Stimulated activated memory B cell treated with anti-CD40 and anti-IgM and Interleukin-4, amounts not matched to agents 10 μg/mL and 1 μg/mL and 100 μg/mL, for 72 hours (primary cell): ENCODE measurements at regions not wholly inside any gene's neighbourhood (a gene's known extent, or its start where the extent isn't known, plus 50 kb on each side); places are given as distances from the start of the nearest gene placed in this dataset.
A peak's percentile ranks its signal among the peaks of the same experiment; 100 is the strongest.

Source experiments
- ATAC-seq: fragments of 150-1000 bp; cut with Tn5 transposase; 2 replicates; pipeline ENCODE4 v1.10.0; 2021
- H3K27ac Mint-ChIP-seq: one replicate; pipeline ENCODE4 v1.8.0; 2022; ENCODE audit warnings: mild to moderate bottlenecking, mixed read lengths
- H3K27me3 Mint-ChIP-seq: one replicate; pipeline ENCODE4 v1.8.0; 2022; ENCODE audit warnings: mixed read lengths
- H3K36me3 Mint-ChIP-seq: one replicate; pipeline ENCODE4 v1.8.0; 2022; ENCODE audit warnings: mixed read lengths
- H3K4me1 Mint-ChIP-seq: one replicate; pipeline ENCODE4 v1.8.0; 2022; ENCODE audit warnings: mixed read lengths
- H3K4me3 Mint-ChIP-seq: one replicate; pipeline ENCODE4 v1.8.0; 2022; ENCODE audit warnings: mild to moderate bottlenecking, moderate library complexity, mixed read lengths
- H3K9me3 Mint-ChIP-seq: one replicate; pipeline ENCODE4 v1.8.0; 2022; ENCODE audit warnings: mixed read lengths

DNA sequence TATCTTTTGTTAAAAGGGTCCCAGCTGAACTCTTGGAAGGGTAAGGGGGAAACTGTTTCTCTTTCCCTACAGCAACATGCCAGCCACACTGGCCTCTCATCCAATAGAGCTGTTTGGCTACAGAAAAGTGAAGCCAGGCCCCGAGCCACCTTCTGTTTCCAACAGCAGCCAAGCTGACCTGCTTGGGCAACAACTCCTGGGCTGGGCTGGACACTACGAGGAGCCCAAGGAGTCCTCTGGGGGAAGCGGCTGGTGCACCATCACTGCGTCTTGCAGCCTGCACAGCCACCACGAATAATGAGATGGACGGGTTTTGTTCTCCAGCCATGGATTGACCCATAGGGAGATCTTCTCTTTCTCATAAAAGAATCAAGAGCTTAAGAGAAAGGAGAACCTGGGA lies 624.9 kb downstream of the NPHP4 start:
- no peaks in the 10 kb centered on the region for H3K36me3 Mint-ChIP-seq
- H3K9me3 Mint-ChIP-seq, result no peaks in the 10 kb centered on the region
- H3K27me3 Mint-ChIP-seq, result peaks cover 9% of the 10 kb centered on the region
- no peak overlapping the region for H3K4me3 Mint-ChIP-seq
- no peak for ATAC-seq
- H3K4me1 Mint-ChIP-seq, result no peaks in the 10 kb centered on the region
- H3K27ac Mint-ChIP-seq, result no peak overlapping the region

DNA sequence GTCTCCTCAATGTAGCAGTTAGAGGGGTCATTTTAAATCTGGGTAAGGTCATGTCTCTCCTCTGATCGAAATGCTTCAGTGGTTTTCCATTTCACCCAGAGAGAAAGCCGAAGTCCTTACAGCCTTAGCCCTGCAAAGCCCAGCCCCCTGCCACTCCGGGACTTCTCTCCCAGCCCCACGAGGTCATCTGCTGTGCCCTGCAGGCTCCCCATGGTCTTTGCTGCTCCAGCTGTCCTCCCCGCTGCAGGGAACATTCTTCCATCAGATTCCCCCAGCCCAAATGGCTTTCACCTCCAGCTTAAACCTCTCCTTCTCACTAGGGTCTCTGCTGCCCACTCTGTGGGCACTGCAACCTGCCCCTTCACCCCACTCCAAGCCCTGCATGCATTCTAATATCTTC lies 626.5 kb downstream of the NPHP4 start:
- Mint-ChIP-seq H3K36me3 (no peaks in the 10 kb centered on the region), H3K27ac (no peak overlapping the region), H3K4me3 (no peak overlapping the region), H3K9me3 (no peaks in the 10 kb centered on the region), H3K4me1 (no peaks in the 10 kb centered on the region), H3K27me3 (peaks cover 9% of the 10 kb centered on the region)
- ATAC-seq, result no peak

DNA sequence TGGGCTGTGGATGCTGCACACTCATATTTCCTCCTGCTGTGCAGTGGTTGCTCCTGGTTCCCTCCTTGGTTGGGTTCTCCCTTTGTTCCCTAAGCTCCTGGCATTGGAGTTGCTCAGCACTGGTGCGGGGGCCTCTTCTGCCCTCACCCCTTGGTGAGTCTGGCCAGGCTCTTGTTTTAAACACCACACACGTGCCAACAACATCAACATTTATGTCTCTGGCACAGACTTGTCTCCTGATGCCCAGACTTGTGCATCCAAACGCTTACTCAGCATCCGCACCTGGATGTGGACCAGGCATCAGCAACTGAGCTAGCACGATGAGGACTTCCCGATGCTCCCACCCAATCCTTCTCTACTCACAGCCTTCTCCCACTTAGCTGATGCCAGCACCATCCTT lies 627.6 kb downstream of the NPHP4 start:
- Mint-ChIP-seq H3K4me1 (no peaks in the 10 kb centered on the region), H3K27me3 (peaks cover 9% of the 10 kb centered on the region), H3K4me3 (no peak overlapping the region), H3K36me3 (no peaks in the 10 kb centered on the region), H3K27ac (no peak overlapping the region), H3K9me3 (no peaks in the 10 kb centered on the region)
- ATAC-seq, result no peak

DNA sequence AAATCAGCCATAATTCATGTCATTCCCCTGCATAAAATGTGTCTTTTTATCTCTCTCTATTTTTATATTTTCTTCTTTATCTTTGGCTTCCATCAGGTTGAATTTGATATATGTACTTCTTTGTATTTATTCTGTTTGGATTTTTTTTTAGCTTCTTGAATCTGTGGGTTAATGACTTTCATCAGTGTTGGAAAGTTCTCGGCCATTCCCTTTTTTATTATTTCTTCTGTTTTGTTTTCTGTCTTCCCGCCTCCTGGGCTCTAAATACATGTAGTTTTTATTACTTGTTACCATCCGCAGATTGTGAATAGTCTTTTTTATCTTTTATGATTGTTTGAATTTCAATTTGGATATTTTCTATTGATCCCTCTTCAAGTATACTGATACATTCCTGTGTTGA lies 637.5 kb downstream of the NPHP4 start:
- H3K4me1 Mint-ChIP-seq, result no peaks in the 10 kb centered on the region
- no peaks in the 10 kb centered on the region for H3K36me3 Mint-ChIP-seq
- no peak overlapping the region for H3K27ac Mint-ChIP-seq
- H3K27me3 Mint-ChIP-seq, result peaks cover 8% of the 10 kb centered on the region
- no peak for ATAC-seq
- H3K9me3 Mint-ChIP-seq, result peaks cover 6% of the 10 kb centered on the region
- no peak overlapping the region for H3K4me3 Mint-ChIP-seq

DNA sequence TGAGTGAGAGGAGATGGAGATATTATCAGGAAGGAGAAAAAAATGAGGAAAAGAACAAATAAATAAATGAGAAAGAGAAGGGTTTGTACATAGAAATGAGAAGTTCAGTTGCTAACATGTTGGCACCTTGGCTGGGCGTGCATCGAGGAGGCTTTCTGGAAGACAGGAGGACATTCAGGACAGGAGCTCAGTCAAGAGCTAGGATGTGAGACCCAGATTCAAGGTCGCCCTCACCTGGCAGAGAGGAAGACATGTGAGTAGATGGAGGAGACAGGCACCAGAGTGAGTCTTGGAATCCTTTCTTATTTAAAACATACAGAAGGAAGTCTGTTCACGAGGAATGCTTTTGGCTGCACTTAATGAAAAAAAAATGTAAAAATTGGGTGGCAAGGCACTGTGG lies 640.9 kb downstream of the NPHP4 start:
- H3K4me1 Mint-ChIP-seq, result no peaks in the 10 kb centered on the region
- no peak for ATAC-seq
- H3K4me3 Mint-ChIP-seq, result no peak overlapping the region
- H3K36me3 Mint-ChIP-seq, result no peaks in the 10 kb centered on the region
- H3K27ac Mint-ChIP-seq, result no peak overlapping the region
- peaks cover 10% of the 10 kb centered on the region for H3K9me3 Mint-ChIP-seq
- H3K27me3 Mint-ChIP-seq, result peaks cover 8% of the 10 kb centered on the region

DNA sequence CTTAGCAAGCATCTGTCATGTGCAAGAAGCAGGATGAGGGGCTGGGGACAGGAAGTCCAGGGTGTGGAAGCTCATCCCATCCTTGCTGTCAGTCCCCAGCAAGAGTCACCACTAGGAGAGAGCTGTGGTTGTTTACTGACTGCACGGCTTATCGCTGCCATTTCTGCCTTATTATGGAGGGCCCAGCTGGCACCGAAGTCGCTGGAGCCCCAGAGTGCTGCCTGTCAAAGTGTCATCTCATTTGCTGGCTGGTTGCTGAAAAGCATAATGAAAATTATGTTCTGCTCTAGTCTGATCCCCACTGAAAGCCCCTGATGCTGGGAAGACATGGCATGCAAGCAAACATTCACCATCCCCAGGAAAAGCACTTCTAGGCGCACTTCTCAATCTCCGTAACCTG lies 642.7 kb downstream of the NPHP4 start:
- H3K4me3 Mint-ChIP-seq, result no peak overlapping the region
- no peaks in the 10 kb centered on the region for H3K36me3 Mint-ChIP-seq
- no peak overlapping the region for H3K27ac Mint-ChIP-seq
- ATAC-seq, result no peak
- no peaks in the 10 kb centered on the region for H3K4me1 Mint-ChIP-seq
- peaks cover 1% of the 10 kb centered on the region for H3K27me3 Mint-ChIP-seq
- H3K9me3 Mint-ChIP-seq, result peaks cover 4% of the 10 kb centered on the region

DNA sequence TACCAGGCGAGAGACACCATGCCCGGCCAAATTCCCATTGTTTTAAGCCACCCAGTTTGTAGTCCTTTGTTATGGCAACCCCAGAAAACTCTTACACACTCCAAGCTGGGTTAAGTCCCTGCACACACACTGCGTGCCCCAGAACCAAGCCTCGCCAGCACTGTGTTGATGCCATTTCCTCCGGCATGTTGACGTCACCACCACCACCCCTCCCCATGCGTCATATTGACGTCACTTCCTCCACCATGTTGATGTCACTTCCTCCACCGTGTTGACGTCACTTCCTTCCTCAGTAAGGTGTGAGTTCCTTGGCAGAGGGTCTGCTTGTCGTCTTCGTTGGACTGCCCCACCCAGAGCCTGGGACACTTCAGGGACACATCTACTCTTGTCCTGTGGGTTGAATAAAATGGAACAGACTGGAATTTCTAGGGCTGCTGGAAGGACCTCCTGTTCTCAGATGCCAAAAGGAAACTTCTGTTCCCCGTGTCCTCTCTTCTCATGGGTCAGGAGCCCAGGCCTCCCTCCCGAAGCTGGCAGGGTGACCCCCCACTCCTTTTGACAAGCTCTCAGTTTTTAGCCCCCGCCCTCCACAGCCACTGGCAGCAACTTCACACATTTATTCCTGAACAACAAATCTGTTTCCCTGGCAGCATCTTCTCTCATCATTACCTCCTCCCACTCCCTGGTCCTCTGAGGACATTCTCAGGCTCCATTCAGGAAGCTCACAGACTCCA lies 643.3 kb downstream of the NPHP4 start:
- Mint-ChIP-seq H3K27me3 (no peaks in the 10 kb centered on the region), H3K4me1 (no peaks in the 10 kb centered on the region), H3K36me3 (no peaks in the 10 kb centered on the region), H3K27ac (no peak overlapping the region), H3K9me3 (peaks cover 4% of the 10 kb centered on the region), H3K4me3 (no peak overlapping the region)
- no peak for ATAC-seq

DNA sequence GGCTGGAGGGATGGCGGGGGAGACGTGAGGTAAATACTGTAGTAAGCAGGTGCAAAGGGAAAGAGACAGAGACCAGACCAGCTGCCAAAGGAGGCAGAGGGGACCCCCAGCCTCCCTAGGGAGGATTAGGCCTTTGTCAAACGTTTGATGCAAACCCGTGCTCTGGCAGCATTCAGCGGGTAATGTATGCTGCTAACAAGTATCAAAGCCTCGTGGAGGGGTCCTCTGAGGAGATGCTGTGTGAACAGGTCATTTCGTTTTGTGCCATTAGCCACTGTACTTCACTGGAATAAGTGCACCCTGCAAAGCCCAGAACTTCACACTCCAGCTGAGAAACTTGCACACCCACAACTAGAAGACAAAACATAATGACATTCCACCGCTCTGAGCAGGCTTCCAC lies 644.5 kb downstream of the NPHP4 start:
- H3K27ac Mint-ChIP-seq, result no peak overlapping the region
- peaks cover 4% of the 10 kb centered on the region for H3K9me3 Mint-ChIP-seq
- H3K4me3 Mint-ChIP-seq, result no peak overlapping the region
- no peaks in the 10 kb centered on the region for H3K36me3 Mint-ChIP-seq
- no peaks in the 10 kb centered on the region for H3K27me3 Mint-ChIP-seq
- H3K4me1 Mint-ChIP-seq, result no peaks in the 10 kb centered on the region
- no peak for ATAC-seq

DNA sequence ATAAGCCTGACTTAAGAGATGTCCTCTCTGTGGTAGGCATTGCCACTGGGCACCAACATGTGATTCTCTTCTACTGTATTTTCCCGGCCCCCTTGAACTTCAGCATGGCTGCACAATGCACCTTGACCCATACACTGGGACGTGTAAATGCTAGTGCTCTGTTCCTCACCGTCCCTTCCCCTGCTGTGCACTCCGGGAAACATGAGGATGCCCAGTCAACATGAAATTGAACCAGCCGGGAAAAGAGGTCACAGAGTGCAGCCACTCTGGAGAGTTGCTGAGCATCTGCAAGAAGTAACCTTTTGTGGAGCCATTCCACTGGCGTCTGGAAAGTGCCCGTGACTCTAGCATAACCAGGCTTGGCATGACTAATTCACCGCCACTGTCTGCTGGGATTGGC lies 646.7 kb downstream of the NPHP4 start:
- H3K27ac Mint-ChIP-seq, result no peak overlapping the region
- no peak overlapping the region for H3K4me3 Mint-ChIP-seq
- H3K4me1 Mint-ChIP-seq, result no peaks in the 10 kb centered on the region
- no peak for ATAC-seq
- H3K27me3 Mint-ChIP-seq, result peaks cover 14% of the 10 kb centered on the region
- no peaks in the 10 kb centered on the region for H3K36me3 Mint-ChIP-seq
- H3K9me3 Mint-ChIP-seq, result peaks cover 4% of the 10 kb centered on the region

DNA sequence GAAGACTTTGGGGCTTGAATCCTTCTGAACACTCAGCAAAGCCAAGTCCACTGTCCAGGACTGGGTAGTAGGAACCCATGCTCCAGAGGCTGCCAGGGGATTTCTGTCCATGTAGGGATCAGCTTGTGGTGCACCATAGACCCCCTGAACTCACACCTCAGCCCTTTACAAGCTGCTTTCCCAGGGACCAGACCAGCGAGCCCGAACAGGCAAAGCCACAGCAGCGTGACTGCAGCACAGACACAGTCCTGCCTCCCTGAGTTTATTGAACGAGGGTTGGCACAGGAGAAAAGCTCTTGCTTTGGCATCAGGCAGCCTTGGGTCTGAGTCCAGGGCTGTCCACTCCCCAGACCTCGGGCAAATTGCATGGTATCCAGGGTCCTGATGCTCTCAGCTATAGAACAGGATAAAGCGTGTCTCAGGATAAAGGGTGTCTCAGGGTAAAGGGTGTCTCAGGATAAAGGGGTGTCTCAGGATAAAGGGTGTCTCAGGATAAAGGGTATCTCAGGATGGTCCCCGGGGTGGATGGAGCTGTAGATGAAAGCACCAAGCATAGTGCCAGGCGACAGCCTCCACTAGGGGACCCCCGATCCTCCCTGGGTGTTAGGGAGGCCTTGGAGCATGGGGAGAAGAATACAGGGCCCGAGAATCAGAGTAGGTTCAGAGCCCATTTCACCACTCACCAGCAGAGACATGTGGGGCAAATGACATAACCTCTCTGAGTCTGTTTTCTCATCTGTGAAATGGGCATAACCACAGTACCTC lies 648.8 kb downstream of the NPHP4 start:
- no peak overlapping the region for H3K27ac Mint-ChIP-seq
- H3K27me3 Mint-ChIP-seq, result peaks cover 14% of the 10 kb centered on the region
- H3K4me1 Mint-ChIP-seq, result no peaks in the 10 kb centered on the region
- H3K36me3 Mint-ChIP-seq, result no peaks in the 10 kb centered on the region
- peaks cover 4% of the 10 kb centered on the region for H3K9me3 Mint-ChIP-seq
- peak; percentile 24 for ATAC-seq
- H3K4me3 Mint-ChIP-seq, result no peak overlapping the region

DNA sequence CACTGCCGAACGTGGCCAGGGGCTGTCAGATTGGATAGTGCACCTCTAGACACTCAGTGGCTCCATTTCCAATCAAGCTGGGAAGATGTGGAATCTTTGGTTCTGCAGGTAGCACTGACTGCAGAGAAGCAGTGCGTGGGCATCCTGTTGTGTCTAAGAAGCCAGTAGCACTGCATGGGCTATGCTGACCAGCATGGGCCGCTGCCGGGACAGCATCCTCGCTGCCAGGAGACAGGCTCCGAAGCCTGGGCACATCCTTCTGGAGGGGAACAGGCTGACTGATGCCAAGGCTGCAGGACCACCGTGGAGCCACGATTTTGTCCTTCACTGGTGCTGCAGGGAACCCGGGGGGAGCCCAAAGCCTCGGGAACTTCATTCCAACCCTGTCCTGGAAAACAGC lies 649.4 kb downstream of the NPHP4 start:
- Mint-ChIP-seq H3K36me3 (no peaks in the 10 kb centered on the region), H3K9me3 (peaks cover 4% of the 10 kb centered on the region), H3K4me3 (no peak overlapping the region), H3K27ac (no peak overlapping the region), H3K27me3 (peaks cover 14% of the 10 kb centered on the region), H3K4me1 (no peaks in the 10 kb centered on the region)
- no peak for ATAC-seq

DNA sequence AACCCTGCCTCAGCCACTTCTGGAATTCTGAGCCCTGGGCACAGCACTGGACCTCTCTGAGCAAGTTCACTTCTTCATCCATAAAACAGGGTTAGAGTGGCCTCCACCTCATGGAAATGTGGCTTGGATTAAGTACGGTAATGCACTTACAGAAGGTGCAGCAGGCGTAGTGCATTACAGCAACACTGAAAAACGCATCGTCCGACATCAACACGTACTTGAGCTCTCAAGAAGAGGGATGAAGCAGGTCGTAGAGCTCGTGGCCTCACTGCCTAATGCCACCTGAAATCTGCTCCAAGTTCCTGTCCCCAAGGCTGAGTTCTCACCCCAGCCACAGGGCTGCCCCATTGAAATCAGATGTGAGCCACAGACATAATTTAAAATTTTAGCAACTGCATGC lies 650.1 kb downstream of the NPHP4 start:
- Mint-ChIP-seq H3K36me3 (no peaks in the 10 kb centered on the region), H3K27ac (no peak overlapping the region), H3K27me3 (peaks cover 14% of the 10 kb centered on the region), H3K4me1 (no peaks in the 10 kb centered on the region), H3K9me3 (peaks cover 3% of the 10 kb centered on the region), H3K4me3 (no peak overlapping the region)
- no peak for ATAC-seq

DNA sequence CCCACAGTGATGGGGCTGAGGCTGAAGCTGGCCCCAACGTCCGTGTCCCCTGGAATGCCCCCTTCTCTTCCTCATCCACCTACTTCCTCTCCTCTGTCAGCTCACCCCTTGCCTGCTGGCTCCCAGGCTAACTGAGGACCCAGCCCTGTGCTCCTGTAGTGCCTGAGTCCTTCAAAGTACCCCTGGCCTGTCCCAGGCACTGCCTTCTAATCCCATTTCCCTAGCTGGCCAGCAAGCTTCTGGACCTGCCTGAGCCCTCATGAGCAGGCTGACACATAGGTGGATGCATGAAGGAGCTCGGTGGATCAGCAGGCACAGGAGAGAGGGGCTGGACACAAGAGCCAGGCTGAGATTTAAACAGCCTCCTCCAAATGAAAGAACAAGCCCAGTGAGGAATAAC lies 650.8 kb downstream of the NPHP4 start:
- Mint-ChIP-seq H3K36me3 (no peaks in the 10 kb centered on the region), H3K27me3 (peaks cover 14% of the 10 kb centered on the region), H3K9me3 (no peaks in the 10 kb centered on the region), H3K4me1 (no peaks in the 10 kb centered on the region), H3K4me3 (no peak overlapping the region), H3K27ac (no peak overlapping the region)
- no peak for ATAC-seq

DNA sequence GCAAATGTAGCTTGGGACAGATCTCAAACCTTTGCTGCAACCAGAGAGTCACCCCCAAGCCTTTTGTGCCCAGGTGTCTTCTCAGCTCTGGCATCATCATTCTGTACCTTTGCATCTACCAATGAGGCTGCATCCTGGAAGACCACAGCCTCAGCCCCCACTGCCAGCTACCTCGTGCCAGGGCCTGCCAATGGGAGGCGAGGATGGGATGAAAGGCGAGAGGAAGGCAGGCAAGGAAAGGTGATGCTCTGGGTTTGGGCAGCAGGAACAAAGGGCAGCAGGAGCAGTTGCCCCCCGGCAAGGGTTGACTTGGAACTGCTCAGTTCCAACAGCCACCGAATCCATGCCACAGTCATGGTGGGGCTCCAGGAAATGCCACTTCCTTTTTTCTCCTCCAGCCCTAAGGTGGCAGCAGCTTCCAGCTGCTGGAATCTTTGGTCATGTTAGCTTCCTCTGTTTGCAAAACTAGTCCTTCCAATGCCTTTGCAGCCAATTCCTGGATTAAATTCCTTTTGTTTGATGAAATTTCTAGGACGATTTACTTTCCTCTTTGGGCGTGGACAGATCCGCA lies 651.6 kb downstream of the NPHP4 start:
- H3K27me3 Mint-ChIP-seq, result peaks cover 14% of the 10 kb centered on the region
- ATAC-seq, result no peak
- no peak overlapping the region for H3K4me3 Mint-ChIP-seq
- H3K36me3 Mint-ChIP-seq, result no peaks in the 10 kb centered on the region
- no peaks in the 10 kb centered on the region for H3K4me1 Mint-ChIP-seq
- H3K27ac Mint-ChIP-seq, result no peak overlapping the region
- no peaks in the 10 kb centered on the region for H3K9me3 Mint-ChIP-seq

DNA sequence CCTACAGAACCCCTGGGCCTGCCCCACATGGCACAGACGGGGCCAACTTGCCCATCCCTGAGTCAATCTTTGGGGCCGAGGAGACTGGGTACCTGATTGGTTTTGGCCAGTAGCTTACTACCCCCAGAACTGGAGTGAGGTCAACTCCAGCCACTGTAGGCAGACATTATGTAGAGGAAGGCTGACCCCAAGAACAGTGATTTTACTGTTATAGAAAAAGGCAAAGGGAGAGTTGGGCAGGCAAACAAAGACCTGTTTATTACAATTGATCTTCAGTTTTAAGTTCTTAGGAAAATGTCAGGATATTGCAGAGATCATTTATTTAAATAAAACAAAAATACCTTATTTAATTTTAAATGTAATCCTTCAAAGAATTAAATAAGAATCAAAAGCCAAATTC lies 653.8 kb downstream of the NPHP4 start:
- no peak overlapping the region for H3K27ac Mint-ChIP-seq
- H3K4me1 Mint-ChIP-seq, result no peaks in the 10 kb centered on the region

DNA sequence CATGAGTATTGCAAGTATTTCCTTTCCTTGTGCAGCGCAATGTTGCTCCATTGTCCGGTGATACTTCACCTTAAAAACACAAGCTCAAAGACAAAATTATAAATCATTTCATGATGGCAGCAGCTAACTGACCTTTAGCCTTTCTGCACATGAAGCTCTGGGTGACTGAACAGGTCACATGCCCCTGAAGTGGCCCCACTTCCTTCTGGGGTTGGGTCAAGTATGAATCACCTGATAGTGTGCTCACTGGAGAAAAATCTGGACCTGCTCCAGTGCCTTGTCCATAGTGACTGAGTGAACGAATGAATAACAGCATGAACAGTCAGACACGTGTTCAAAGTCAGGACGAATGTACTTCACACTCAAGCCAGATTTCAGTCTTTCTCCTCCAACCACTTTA lies 658.9 kb downstream of the NPHP4 start:
- Mint-ChIP-seq H3K4me3 (no peak overlapping the region), H3K27ac (no peak overlapping the region)
- ATAC-seq, result no peak

More for the DNA sequence above, 653.8 kb downstream of the NPHP4 start:
- H3K4me3 Mint-ChIP-seq, result no peak overlapping the region
- H3K27me3 Mint-ChIP-seq, result peaks cover 14% of the 10 kb centered on the region
- H3K9me3 Mint-ChIP-seq, result peaks cover 4% of the 10 kb centered on the region
- ATAC-seq, result no peak
- H3K36me3 Mint-ChIP-seq, result no peaks in the 10 kb centered on the region

More for the DNA sequence above, 658.9 kb downstream of the NPHP4 start:
- Mint-ChIP-seq H3K4me1 (no peaks in the 10 kb centered on the region), H3K36me3 (no peaks in the 10 kb centered on the region), H3K9me3 (peaks cover 4% of the 10 kb centered on the region), H3K27me3 (no peaks in the 10 kb centered on the region)
